HL-60 (cell line): ENCODE measurements at regions not wholly inside any gene's neighbourhood (a gene's known extent, or its start where the extent isn't known, plus 50 kb on each side); places are given as distances from the start of the nearest gene placed in this dataset.

Source experiments
- DNase-seq, 2 experiments: peaks; one replicate each; pipeline ENCODE4 v3.0.0-alpha.2; 2010 to 2020; ENCODE audit warnings: low read depth in 1 of 2, low spot score in 1 of 2
- H3K27ac ChIP-seq: fragments of 250-450 bp; sonication (Bioruptor Pico); replicated peaks from 2 replicates; pipeline ENCODE4 v1.5.1; 2020; ENCODE audit warnings: mild to moderate bottlenecking, moderate library complexity
- H3K27me3 ChIP-seq: fragments of 250-450 bp; sonication (Bioruptor Pico); 2 replicates; pipeline ENCODE4 v1.5.1; 2021; ENCODE audit warnings: mild to moderate bottlenecking, moderate library complexity; ENCODE audit not compliant: insufficient read depth, poor library complexity, severe bottlenecking
- H3K4me3 ChIP-seq: replicated peaks from 2 replicates; pipeline ENCODE4 v1.5.1; 2011; ENCODE audit warnings: mild to moderate bottlenecking, control low read depth, low read length; ENCODE audit not compliant: insufficient read depth
- CTCF ChIP-seq: IDR thresholded peaks from one replicate; pipeline ENCODE4 v1.5.1; 2011; ENCODE audit warnings: low read length, control low read depth, inconsistent platforms; ENCODE audit not compliant: insufficient read depth
- GABPA ChIP-seq: IDR thresholded peaks from 2 replicates; pipeline ENCODE4 v1.6.1; 2012; ENCODE audit warnings: low read depth
- POLR2AphosphoS5 ChIP-seq: IDR thresholded peaks from 2 replicates; pipeline ENCODE4 v1.6.1; 2012; ENCODE audit warnings: low read depth
- SPI1 ChIP-seq: IDR thresholded peaks from 2 replicates; pipeline ENCODE4 v1.6.1; 2012; ENCODE audit warnings: low read depth, mild to moderate bottlenecking, borderline replicate concordance
- TF ChIP-seq, protein P1 (sequence below): IDR thresholded peaks from 2 replicates; pipeline ENCODE4 v1.6.1; 2012; ENCODE audit warnings: low read depth; ENCODE audit not compliant: insufficient replicate concordance

DNA sequence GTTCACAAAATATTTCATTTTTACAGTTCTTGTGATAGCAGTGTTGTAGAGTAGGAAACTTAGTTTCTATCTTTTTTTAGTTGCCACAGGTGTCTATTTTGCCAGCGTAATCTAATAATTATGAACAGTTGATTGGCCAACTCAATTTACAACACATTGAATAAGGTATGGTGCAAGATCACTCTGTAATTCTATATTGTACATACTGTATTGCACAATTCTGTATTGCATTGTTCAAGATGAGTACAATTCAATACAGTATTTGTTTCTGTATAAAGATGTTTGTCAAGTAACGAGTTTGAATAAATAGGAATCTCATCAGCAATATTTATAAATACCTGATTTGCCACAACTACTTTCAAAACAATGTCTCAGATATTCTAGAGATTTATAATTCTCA, 64.2 kb upstream of the HTR1A start:
- Histone ChIP-seq H3K27me3 (no peaks in the 10 kb centered on the region), H3K4me3 (no peak overlapping the region), H3K27ac (no peak overlapping the region)
- TF ChIP-seq GABPA (no peak), SPI1 (no peak), POLR2AphosphoS5 (no peak), CTCF (no peak)
- TF ChIP-seq, protein P1, sequence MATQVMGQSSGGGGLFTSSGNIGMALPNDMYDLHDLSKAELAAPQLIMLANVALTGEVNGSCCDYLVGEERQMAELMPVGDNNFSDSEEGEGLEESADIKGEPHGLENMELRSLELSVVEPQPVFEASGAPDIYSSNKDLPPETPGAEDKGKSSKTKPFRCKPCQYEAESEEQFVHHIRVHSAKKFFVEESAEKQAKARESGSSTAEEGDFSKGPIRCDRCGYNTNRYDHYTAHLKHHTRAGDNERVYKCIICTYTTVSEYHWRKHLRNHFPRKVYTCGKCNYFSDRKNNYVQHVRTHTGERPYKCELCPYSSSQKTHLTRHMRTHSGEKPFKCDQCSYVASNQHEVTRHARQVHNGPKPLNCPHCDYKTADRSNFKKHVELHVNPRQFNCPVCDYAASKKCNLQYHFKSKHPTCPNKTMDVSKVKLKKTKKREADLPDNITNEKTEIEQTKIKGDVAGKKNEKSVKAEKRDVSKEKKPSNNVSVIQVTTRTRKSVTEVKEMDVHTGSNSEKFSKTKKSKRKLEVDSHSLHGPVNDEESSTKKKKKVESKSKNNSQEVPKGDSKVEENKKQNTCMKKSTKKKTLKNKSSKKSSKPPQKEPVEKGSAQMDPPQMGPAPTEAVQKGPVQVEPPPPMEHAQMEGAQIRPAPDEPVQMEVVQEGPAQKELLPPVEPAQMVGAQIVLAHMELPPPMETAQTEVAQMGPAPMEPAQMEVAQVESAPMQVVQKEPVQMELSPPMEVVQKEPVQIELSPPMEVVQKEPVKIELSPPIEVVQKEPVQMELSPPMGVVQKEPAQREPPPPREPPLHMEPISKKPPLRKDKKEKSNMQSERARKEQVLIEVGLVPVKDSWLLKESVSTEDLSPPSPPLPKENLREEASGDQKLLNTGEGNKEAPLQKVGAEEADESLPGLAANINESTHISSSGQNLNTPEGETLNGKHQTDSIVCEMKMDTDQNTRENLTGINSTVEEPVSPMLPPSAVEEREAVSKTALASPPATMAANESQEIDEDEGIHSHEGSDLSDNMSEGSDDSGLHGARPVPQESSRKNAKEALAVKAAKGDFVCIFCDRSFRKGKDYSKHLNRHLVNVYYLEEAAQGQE = no peak
- DNase-seq = no peak

- H3K27ac ChIP-seq = no peak overlapping the region
- H3K27me3 ChIP-seq = no peaks in the 10 kb centered on the region
- DNase-seq = no peak
- TF ChIP-seq, protein P1 = no peak
- no peak for TF ChIP-seq CTCF
- TF ChIP-seq POLR2AphosphoS5 = no peak
- TF ChIP-seq SPI1 = no peak
- TF ChIP-seq GABPA = no peak
- no peak overlapping the region for H3K4me3 ChIP-seq
Measured at GRCh38 chr5:64019746-64020145, 57.5 kb upstream of the HTR1A start.

DNA sequence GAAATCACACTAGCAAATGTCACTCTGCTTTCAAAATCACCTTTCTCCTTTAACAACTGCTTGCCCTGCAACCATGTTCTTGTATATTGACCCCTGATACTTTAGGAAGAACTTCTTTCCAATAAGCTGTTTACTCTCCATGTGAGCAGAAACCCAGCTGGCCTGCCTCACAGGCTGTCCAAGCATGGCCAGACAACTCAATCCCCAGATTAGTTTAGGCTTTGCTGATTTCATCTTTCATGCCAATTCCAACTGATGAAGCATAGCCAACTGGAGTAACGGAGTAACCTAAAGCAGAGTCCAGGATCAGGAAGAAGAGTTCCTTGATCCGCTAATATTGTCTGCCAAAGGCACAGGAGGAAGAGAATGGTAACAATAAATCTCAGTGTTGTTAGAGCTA, 56.7 kb upstream of the HTR1A start:
- no peaks in the 10 kb centered on the region for H3K27me3 ChIP-seq

DNA sequence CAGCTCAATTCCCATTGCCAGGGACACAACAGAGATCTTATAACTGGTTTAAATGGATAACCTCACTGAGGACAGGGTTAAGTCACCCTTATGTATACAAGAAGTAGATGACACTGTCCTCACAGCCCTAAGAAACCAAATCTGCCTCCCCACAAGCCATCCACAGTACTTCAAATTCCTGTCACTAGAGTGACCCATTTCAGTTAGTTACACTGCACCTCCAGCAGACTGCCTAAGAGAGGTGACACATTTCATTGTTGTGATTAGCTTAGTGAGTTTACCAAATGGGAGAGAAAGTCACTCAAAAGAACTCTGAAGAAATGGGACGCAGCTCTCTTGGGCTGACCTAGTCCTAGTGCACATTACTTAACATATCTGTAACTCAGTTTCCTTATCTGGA, 53.6 kb upstream of the HTR1A start:
- no peaks in the 10 kb centered on the region for H3K27me3 ChIP-seq
- DNase-seq = no peak
- H3K27ac ChIP-seq = no peak overlapping the region
- TF ChIP-seq CTCF (no peak), POLR2AphosphoS5 (no peak)
- no peak overlapping the region for H3K4me3 ChIP-seq

More for the DNA sequence above, 56.7 kb upstream of the HTR1A start:
- TF ChIP-seq SPI1 = no peak
- no peak for TF ChIP-seq POLR2AphosphoS5
- DNase-seq = no peak
- H3K4me3 ChIP-seq = no peak overlapping the region
- H3K27ac ChIP-seq = no peak overlapping the region
